ENCODE measurements at regions not wholly inside any gene's neighbourhood (a gene's known extent, or its start where the extent isn't known, plus 50 kb on each side); places are given as distances from the start of the nearest gene placed in this dataset.

- DNase-seq (ENCODE audit: low read depth), result no peak
These were observed 108.3 kb upstream of the LRATD1 start for GRCh38 chr2:14524041-14524802.

GRCh38 chr2:14524803-14525080 is 107.8 kb upstream of the LRATD1 start:
- DNase-seq (ENCODE audit: low read depth), result no peak

GRCh38 chr2:14530506-14530905 is 102.0 kb upstream of the LRATD1 start:
- DNase-seq (ENCODE audit: low read depth), result no peak

- DNase-seq (ENCODE audit: low read depth), result no peak
These were observed 99.3 kb upstream of the LRATD1 start for GRCh38 chr2:14533131-14533757.

- no peak for DNase-seq (ENCODE audit: low read depth)
These were observed 97.4 kb upstream of the LRATD1 start for GRCh38 chr2:14535156-14535555.

- no peak for DNase-seq (ENCODE audit: low read depth)
These were observed 95.5 kb upstream of the LRATD1 start for GRCh38 chr2:14536976-14537375.

GRCh38 chr2:14540015-14540414 is 92.5 kb upstream of the LRATD1 start:
- DNase-seq (ENCODE audit: low read depth), result no peak

- no peak for DNase-seq (ENCODE audit: low read depth)
These were observed 89.2 kb upstream of the LRATD1 start for GRCh38 chr2:14543284-14543683.

- DNase-seq (ENCODE audit: low read depth), result no peak
These were observed 88.3 kb upstream of the LRATD1 start for GRCh38 chr2:14544247-14544646.

GRCh38 chr2:14547830-14548229 is 84.7 kb upstream of the LRATD1 start:
- DNase-seq (ENCODE audit: low read depth), result no peak

GRCh38 chr2:14550658-14551057 is 81.9 kb upstream of the LRATD1 start:
- DNase-seq (ENCODE audit: low read depth), result no peak

GRCh38 chr2:14551069-14551468 is 81.4 kb upstream of the LRATD1 start:
- no peak for DNase-seq (ENCODE audit: low read depth)

GRCh38 chr2:14552286-14552685 is 80.2 kb upstream of the LRATD1 start:
- DNase-seq (ENCODE audit: low read depth), result no peak

GRCh38 chr2:14552818-14553217 is 79.7 kb upstream of the LRATD1 start:
- DNase-seq (ENCODE audit: low read depth), result no peak

- no peak for DNase-seq (ENCODE audit: low read depth)
These were observed 77.5 kb upstream of the LRATD1 start for GRCh38 chr2:14554849-14555545.

- no peak for DNase-seq (ENCODE audit: low read depth)
These were observed 75.4 kb upstream of the LRATD1 start for GRCh38 chr2:14557111-14557510.

- no peak for DNase-seq (ENCODE audit: low read depth)
These were observed 74.6 kb upstream of the LRATD1 start for GRCh38 chr2:14557916-14558315.

- DNase-seq (ENCODE audit: low read depth), result no peak
These were observed 74.1 kb upstream of the LRATD1 start for GRCh38 chr2:14558335-14558919.

GRCh38 chr2:14560716-14561115 is 71.8 kb upstream of the LRATD1 start:
- DNase-seq (ENCODE audit: low read depth), result no peak

- no peak for DNase-seq (ENCODE audit: low read depth)
These were observed 69.2 kb upstream of the LRATD1 start for GRCh38 chr2:14563324-14563723.

GRCh38 chr2:14565666-14566065 is 66.9 kb upstream of the LRATD1 start:
- DNase-seq (ENCODE audit: low read depth), result no peak

- no peak for DNase-seq (ENCODE audit: low read depth)
These were observed 65.0 kb upstream of the LRATD1 start for GRCh38 chr2:14567561-14567960.

GRCh38 chr2:14569294-14569693 is 63.2 kb upstream of the LRATD1 start:
- no peak for DNase-seq (ENCODE audit: low read depth)
